Liver (tissue), 8 donors: ENCODE measurements at regions not wholly inside any gene's neighbourhood (a gene's known extent, or its start where the extent isn't known, plus 50 kb on each side); places are given as distances from the start of the nearest gene placed in this dataset.

ENCODE experiments used
- DNase-seq: peaks from one replicate; pipeline ENCODE4 v3.0.0-alpha.2; 2017; ENCODE audit warnings: low spot score
- H3K27ac ChIP-seq, 2 donors: one replicate each; pipeline ENCODE4 v1.7.0; 2013; ENCODE audit warnings: inconsistent platforms in 2 of 2, low read length in 2 of 2, control low read depth in 1 of 2, low read depth in 1 of 2, mild to moderate bottlenecking in 1 of 2
- H3K27me3 ChIP-seq, 4 donors: one replicate each; pipeline versions ENCODE4 v1.6.1 to v1.7.0; 2013; ENCODE audit warnings: low read length in 3 of 4, inconsistent platforms in 1 of 4, mild to moderate bottlenecking in 1 of 4, moderate library complexity in 1 of 4; ENCODE audit not compliant: control insufficient read depth in 4 of 4, insufficient read depth in 4 of 4
- H3K36me3 ChIP-seq, 4 donors: one replicate each; pipeline versions ENCODE4 v1.6.1 to v1.7.0; 2013; ENCODE audit warnings: low read length in 3 of 4, mild to moderate bottlenecking in 3 of 4, low read depth in 1 of 4, moderate library complexity in 1 of 4; ENCODE audit not compliant: control insufficient read depth in 4 of 4, insufficient read depth in 3 of 4
- H3K4me1 ChIP-seq, 4 donors: one replicate each; pipeline versions ENCODE4 v1.6.1 to v1.7.0; 2013; ENCODE audit warnings: low read length in 3 of 4, mild to moderate bottlenecking in 3 of 4, moderate library complexity in 1 of 4; ENCODE audit not compliant: control insufficient read depth in 4 of 4, insufficient read depth in 4 of 4
- H3K4me3 ChIP-seq, 3 donors: one replicate each; pipeline versions ENCODE4 v1.6.1 to v1.7.0; 2013; ENCODE audit warnings: low read length in 3 of 3, control low read depth in 1 of 3, low read depth in 1 of 3, mild to moderate bottlenecking in 1 of 3
- H3K9ac ChIP-seq, 2 donors: one replicate each; pipeline ENCODE4 v1.7.0; 2013; ENCODE audit warnings: low read length in 2 of 2, mild to moderate bottlenecking in 2 of 2, moderate library complexity in 2 of 2, control low read depth in 1 of 2, low read depth in 1 of 2
- H3K9me3 ChIP-seq, 4 donors: one replicate each; pipeline versions ENCODE4 v1.6.1 to v1.7.0; 2013; ENCODE audit warnings: low read length in 3 of 4; ENCODE audit not compliant: control insufficient read depth in 4 of 4
- ATF3 ChIP-seq: IDR thresholded peaks from 2 replicates; pipeline ENCODE4 v1.6.1; 2016; ENCODE audit warnings: antibody characterized with exemption
- EGR1 ChIP-seq, 2 donors: IDR thresholded peaks; 2 replicates each; pipeline ENCODE4 v1.6.1; 2016 to 2018; ENCODE audit warnings: antibody characterized with exemption in 2 of 2, low read depth in 2 of 2
- FOXA1 ChIP-seq: IDR thresholded peaks from 2 replicates; pipeline ENCODE4 v1.6.1; 2016; ENCODE audit warnings: antibody characterized with exemption
- FOXA2 ChIP-seq: IDR thresholded peaks from 2 replicates; pipeline ENCODE4 v1.6.1; 2016; ENCODE audit warnings: antibody characterized with exemption
- GABPA ChIP-seq, 2 donors: IDR thresholded peaks in 1 of 2; conservative IDR thresholded peaks in 1 of 2; 2 replicates each; pipeline ENCODE4 v1.6.1; 2016; ENCODE audit warnings: antibody characterized with exemption in 2 of 2, mild to moderate bottlenecking in 1 of 2, moderate library complexity in 1 of 2
- HNF4A ChIP-seq, 2 donors: conservative IDR thresholded peaks; 2 replicates each; pipeline ENCODE4 v1.6.1; 2016; ENCODE audit warnings: antibody characterized with exemption in 2 of 2, mild to moderate bottlenecking in 2 of 2
- HNF4G ChIP-seq: IDR thresholded peaks from 2 replicates; pipeline ENCODE4 v1.6.1; 2016; ENCODE audit warnings: antibody characterized with exemption
- JUND ChIP-seq, 2 donors: IDR thresholded peaks; 2 replicates each; pipeline ENCODE4 v1.6.1; 2016; ENCODE audit warnings: antibody characterized with exemption in 2 of 2
- NR2F2 ChIP-seq: IDR thresholded peaks from 2 replicates; pipeline ENCODE4 v1.6.1; 2016; ENCODE audit warnings: antibody characterized with exemption
- RAD21 ChIP-seq, 2 donors: IDR thresholded peaks; 2 replicates each; pipeline ENCODE4 v1.6.1; 2016; ENCODE audit warnings: antibody characterized with exemption in 2 of 2, mild to moderate bottlenecking in 2 of 2
- RXRA ChIP-seq, 2 donors: IDR thresholded peaks; 2 replicates each; pipeline ENCODE4 v1.6.1; 2017 to 2018; ENCODE audit warnings: antibody characterized with exemption in 2 of 2, mild to moderate bottlenecking in 1 of 2
- SP1 ChIP-seq: IDR thresholded peaks from 2 replicates; pipeline ENCODE4 v1.6.1; 2018; ENCODE audit warnings: antibody characterized with exemption, mild to moderate bottlenecking
- TAF1 ChIP-seq: conservative IDR thresholded peaks from 2 replicates; pipeline ENCODE4 v1.6.1; 2016; ENCODE audit warnings: antibody characterized with exemption, mild to moderate bottlenecking
- YY1 ChIP-seq: IDR thresholded peaks from 2 replicates; pipeline ENCODE4 v1.6.1; 2016; ENCODE audit warnings: antibody characterized with exemption, mild to moderate bottlenecking
- WGBS: extraction: QIAGEN DNeasy Blood & Tissue Kit; methylation state at CpG from one replicate; pipeline ENCODE4 v1.1.7; 2013; 5-methylcytosine and 5-hydroxymethylcytosine counted together
- TF ChIP-seq, protein P1 (sequence below): fragments of 150-350 bp; IDR thresholded peaks from 2 replicates; pipeline ENCODE4 v1.5.1; 2017; ENCODE audit warnings: improper control_type of control experiment, low read depth, low read length; ENCODE audit not compliant: missing input control
- TF ChIP-seq, protein P2 (sequence below): IDR thresholded peaks from 2 replicates; pipeline ENCODE4 v1.6.1; 2016; ENCODE audit warnings: antibody characterized with exemption
- TF ChIP-seq, protein P3 (sequence below): IDR thresholded peaks from 2 replicates; pipeline ENCODE4 v1.6.1; 2016; ENCODE audit warnings: antibody characterized with exemption
- TF ChIP-seq, protein P4 (sequence below): IDR thresholded peaks from 2 replicates; pipeline ENCODE4 v1.6.1; 2016; ENCODE audit warnings: antibody characterized with exemption, mild to moderate bottlenecking
- donor health status: healthy.
- donor health status: healthy.
- donor health status: healthy.
- donor health status: healthy.
- donor health status: healthy.

DNA sequence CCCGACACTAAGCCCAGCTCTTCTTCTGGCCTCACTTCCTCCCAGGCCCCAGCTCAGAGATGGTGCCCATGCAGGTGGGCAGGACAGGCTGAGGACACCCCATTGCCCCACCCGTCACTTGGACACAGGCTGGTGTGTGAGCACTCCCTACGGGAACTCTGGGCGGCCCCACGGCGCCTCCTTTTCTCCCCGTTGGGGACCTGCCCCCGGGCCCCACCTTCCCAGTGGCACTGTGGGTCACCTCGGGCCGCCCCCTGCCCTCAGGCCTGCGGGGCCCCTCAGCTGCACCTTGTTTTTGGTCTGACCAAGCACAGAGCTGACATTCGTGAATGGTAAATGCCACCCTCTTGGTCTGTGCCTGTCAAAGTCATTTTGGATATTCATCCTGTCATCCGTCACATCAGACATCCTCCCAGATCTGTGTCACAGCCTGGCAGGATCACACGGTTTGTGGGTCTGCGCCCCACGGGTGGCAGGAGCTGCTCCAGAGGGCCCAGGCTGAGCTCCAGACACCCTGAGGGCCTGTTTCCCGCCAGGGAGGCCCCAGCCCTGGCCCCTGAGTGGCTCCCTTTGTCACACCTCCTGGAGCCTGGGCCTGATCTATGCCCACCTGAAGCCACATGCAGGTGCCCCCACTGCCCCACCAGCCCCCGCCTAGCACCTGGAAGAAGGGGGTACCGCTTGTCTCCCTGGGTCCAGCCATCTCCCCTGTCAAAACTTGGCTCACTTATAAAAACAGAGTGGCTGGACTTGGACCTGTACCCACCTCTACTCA is 1188.5 kb downstream of the BRD1 start:
- WGBS, result 88% methylated on average over 19 of the region's 19 CpGs
- H3K27ac ChIP-seq, result no peak overlapping the region
- H3K9me3 ChIP-seq, result no peaks in the 10 kb centered on the region
- H3K9ac ChIP-seq, result no peak overlapping the region
- no peak overlapping the region for H3K4me3 ChIP-seq
- H3K27me3 ChIP-seq, result no peaks in the 10 kb centered on the region
- TF ChIP-seq HNF4G, result no peak
- TF ChIP-seq TAF1, result no peak
- no peak for TF ChIP-seq NR2F2
- TF ChIP-seq, protein P1, sequence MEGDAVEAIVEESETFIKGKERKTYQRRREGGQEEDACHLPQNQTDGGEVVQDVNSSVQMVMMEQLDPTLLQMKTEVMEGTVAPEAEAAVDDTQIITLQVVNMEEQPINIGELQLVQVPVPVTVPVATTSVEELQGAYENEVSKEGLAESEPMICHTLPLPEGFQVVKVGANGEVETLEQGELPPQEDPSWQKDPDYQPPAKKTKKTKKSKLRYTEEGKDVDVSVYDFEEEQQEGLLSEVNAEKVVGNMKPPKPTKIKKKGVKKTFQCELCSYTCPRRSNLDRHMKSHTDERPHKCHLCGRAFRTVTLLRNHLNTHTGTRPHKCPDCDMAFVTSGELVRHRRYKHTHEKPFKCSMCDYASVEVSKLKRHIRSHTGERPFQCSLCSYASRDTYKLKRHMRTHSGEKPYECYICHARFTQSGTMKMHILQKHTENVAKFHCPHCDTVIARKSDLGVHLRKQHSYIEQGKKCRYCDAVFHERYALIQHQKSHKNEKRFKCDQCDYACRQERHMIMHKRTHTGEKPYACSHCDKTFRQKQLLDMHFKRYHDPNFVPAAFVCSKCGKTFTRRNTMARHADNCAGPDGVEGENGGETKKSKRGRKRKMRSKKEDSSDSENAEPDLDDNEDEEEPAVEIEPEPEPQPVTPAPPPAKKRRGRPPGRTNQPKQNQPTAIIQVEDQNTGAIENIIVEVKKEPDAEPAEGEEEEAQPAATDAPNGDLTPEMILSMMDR, result no peak
- TF ChIP-seq SP1, result no peak
- TF ChIP-seq RAD21 (IDR thresholded peaks at IDR 0.05), result no peak
- no peak for TF ChIP-seq GABPA (IDR thresholded peaks at IDR 0.05 in 1 of 2, conservative IDR thresholded peaks at IDR 0.05 in 1 of 2)
- TF ChIP-seq EGR1 (IDR thresholded peaks at IDR 0.05; ENCODE audit: low read depth in 2 of 2), result no peak
- TF ChIP-seq YY1, result no peak
- no peak for TF ChIP-seq RXRA (IDR thresholded peaks at IDR 0.05)
- TF ChIP-seq ATF3, result no peak
- TF ChIP-seq, protein P2, sequence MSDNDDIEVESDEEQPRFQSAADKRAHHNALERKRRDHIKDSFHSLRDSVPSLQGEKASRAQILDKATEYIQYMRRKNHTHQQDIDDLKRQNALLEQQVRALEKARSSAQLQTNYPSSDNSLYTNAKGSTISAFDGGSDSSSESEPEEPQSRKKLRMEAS, result no peak
- no peak for TF ChIP-seq FOXA2
- TF ChIP-seq JUND (IDR thresholded peaks at IDR 0.05), result no peak
- no peak for TF ChIP-seq HNF4A (conservative IDR thresholded peaks at IDR 0.05)
- no peaks in the 10 kb centered on the region for H3K4me1 ChIP-seq
- no peaks in the 10 kb centered on the region for H3K36me3 ChIP-seq
- DNase-seq, result no peak

GRCh38 chr22:48637231-48637630 is 1190.4 kb downstream of the BRD1 start:
- H3K27ac ChIP-seq, result no peak overlapping the region
- TF ChIP-seq NR2F2, result no peak
- TF ChIP-seq, protein P1, result no peak
- TF ChIP-seq EGR1 (IDR thresholded peaks at IDR 0.05; ENCODE audit: low read depth in 2 of 2), result no peak
- no peak for TF ChIP-seq GABPA (IDR thresholded peaks at IDR 0.05 in 1 of 2, conservative IDR thresholded peaks at IDR 0.05 in 1 of 2)
- no peak for TF ChIP-seq FOXA2
- TF ChIP-seq RAD21 (IDR thresholded peaks at IDR 0.05), result no peak
- TF ChIP-seq RXRA (IDR thresholded peaks at IDR 0.05), result no peak
- TF ChIP-seq YY1, result no peak
- TF ChIP-seq, protein P3, sequence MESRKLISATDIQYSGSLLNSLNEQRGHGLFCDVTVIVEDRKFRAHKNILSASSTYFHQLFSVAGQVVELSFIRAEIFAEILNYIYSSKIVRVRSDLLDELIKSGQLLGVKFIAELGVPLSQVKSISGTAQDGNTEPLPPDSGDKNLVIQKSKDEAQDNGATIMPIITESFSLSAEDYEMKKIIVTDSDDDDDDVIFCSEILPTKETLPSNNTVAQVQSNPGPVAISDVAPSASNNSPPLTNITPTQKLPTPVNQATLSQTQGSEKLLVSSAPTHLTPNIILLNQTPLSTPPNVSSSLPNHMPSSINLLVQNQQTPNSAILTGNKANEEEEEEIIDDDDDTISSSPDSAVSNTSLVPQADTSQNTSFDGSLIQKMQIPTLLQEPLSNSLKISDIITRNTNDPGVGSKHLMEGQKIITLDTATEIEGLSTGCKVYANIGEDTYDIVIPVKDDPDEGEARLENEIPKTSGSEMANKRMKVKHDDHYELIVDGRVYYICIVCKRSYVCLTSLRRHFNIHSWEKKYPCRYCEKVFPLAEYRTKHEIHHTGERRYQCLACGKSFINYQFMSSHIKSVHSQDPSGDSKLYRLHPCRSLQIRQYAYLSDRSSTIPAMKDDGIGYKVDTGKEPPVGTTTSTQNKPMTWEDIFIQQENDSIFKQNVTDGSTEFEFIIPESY, result no peak
- TF ChIP-seq, protein P2, result no peak
- TF ChIP-seq, protein P4, sequence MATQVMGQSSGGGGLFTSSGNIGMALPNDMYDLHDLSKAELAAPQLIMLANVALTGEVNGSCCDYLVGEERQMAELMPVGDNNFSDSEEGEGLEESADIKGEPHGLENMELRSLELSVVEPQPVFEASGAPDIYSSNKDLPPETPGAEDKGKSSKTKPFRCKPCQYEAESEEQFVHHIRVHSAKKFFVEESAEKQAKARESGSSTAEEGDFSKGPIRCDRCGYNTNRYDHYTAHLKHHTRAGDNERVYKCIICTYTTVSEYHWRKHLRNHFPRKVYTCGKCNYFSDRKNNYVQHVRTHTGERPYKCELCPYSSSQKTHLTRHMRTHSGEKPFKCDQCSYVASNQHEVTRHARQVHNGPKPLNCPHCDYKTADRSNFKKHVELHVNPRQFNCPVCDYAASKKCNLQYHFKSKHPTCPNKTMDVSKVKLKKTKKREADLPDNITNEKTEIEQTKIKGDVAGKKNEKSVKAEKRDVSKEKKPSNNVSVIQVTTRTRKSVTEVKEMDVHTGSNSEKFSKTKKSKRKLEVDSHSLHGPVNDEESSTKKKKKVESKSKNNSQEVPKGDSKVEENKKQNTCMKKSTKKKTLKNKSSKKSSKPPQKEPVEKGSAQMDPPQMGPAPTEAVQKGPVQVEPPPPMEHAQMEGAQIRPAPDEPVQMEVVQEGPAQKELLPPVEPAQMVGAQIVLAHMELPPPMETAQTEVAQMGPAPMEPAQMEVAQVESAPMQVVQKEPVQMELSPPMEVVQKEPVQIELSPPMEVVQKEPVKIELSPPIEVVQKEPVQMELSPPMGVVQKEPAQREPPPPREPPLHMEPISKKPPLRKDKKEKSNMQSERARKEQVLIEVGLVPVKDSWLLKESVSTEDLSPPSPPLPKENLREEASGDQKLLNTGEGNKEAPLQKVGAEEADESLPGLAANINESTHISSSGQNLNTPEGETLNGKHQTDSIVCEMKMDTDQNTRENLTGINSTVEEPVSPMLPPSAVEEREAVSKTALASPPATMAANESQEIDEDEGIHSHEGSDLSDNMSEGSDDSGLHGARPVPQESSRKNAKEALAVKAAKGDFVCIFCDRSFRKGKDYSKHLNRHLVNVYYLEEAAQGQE, result no peak
- no peak for TF ChIP-seq JUND (IDR thresholded peaks at IDR 0.05)
- no peak for TF ChIP-seq HNF4G
- TF ChIP-seq TAF1, result no peak
- TF ChIP-seq FOXA1, result no peak
- no peak for TF ChIP-seq ATF3
- no peak for TF ChIP-seq SP1
- TF ChIP-seq HNF4A (conservative IDR thresholded peaks at IDR 0.05), result no peak
- H3K4me3 ChIP-seq, result no peak overlapping the region
- H3K4me1 ChIP-seq, result no peaks in the 10 kb centered on the region
- no peaks in the 10 kb centered on the region for H3K36me3 ChIP-seq
- 95% methylated on average over 16 of the region's 16 CpGs for WGBS
- no peak for DNase-seq
- no peak overlapping the region for H3K9ac ChIP-seq
- H3K27me3 ChIP-seq, result no peaks in the 10 kb centered on the region
- H3K9me3 ChIP-seq, result no peaks in the 10 kb centered on the region
